KMS-11 (cell line): ENCODE measurements at regions not wholly inside any gene's neighbourhood (a gene's known extent, or its start where the extent isn't known, plus 50 kb on each side); places are given as distances from the start of the nearest gene placed in this dataset.

Experiments
- H2AFZ ChIP-seq: fragments of 200-600 bp; sonication (generic); 2 replicates; pipeline ENCODE4 v1.6.1; 2016; ENCODE audit warnings: antibody characterized with exemption, mixed run types, low read depth
- H3K27ac ChIP-seq: fragments of 200-600 bp; sonication (generic); 2 replicates; pipeline ENCODE4 v1.6.1; 2016; ENCODE audit warnings: mild to moderate bottlenecking, mixed run types
- H3K27me3 ChIP-seq: fragments of 200-600 bp; sonication (generic); 2 replicates; pipeline ENCODE4 v1.6.1; 2017; ENCODE audit warnings: mild to moderate bottlenecking, low read depth, mixed run types, moderate library complexity; ENCODE audit not compliant: insufficient read depth
- H3K36me3 ChIP-seq: fragments of 200-600 bp; sonication (generic); 2 replicates; pipeline ENCODE4 v1.6.1; 2017; ENCODE audit warnings: mild to moderate bottlenecking, mixed run types; ENCODE audit not compliant: insufficient read depth
- H3K4me1 ChIP-seq: fragments of 200-600 bp; sonication (generic); 2 replicates; pipeline ENCODE4 v1.6.1; 2016; ENCODE audit warnings: mild to moderate bottlenecking, low read depth, mixed run types; ENCODE audit not compliant: poor library complexity, severe bottlenecking
- H3K4me2 ChIP-seq: fragments of 200-600 bp; sonication (generic); 2 replicates; pipeline ENCODE4 v1.7.0; 2016; ENCODE audit warnings: mild to moderate bottlenecking, mixed run types
- H3K4me3 ChIP-seq: fragments of 200-600 bp; sonication (generic); IDR thresholded peaks from 2 replicates; pipeline ENCODE4 v1.6.1; 2017; ENCODE audit warnings: low read depth, low read length, mixed read lengths; ENCODE audit not compliant: insufficient read depth
- H3K79me2 ChIP-seq: fragments of 200-600 bp; sonication (generic); 2 replicates; pipeline ENCODE4 v1.6.1; 2016; ENCODE audit warnings: low read depth, mixed run types; ENCODE audit not compliant: insufficient read depth
- H3K9ac ChIP-seq: fragments of 200-600 bp; sonication (generic); 2 replicates; pipeline ENCODE4 v1.6.1; 2016; ENCODE audit warnings: mild to moderate bottlenecking, mixed run types
- H4K20me1 ChIP-seq: fragments of 200-600 bp; sonication (generic); 2 replicates; pipeline ENCODE4 v1.6.1; 2016; ENCODE audit warnings: mild to moderate bottlenecking, mixed run types; ENCODE audit not compliant: insufficient read depth
- TF ChIP-seq, protein P1 (sequence below): fragments of 200-600 bp; sonication (generic); conservative IDR thresholded peaks from 2 replicates; pipeline ENCODE4 v1.6.1; 2017; ENCODE audit warnings: low read depth, mild to moderate bottlenecking, antibody characterized with exemption, low read length, moderate library complexity, mixed read lengths

GRCh38 chr13:89029062-89029461 is 1357.9 kb downstream of the SLITRK5 start:
- Histone ChIP-seq H4K20me1 (no peaks in the 10 kb centered on the region), H3K4me3 (no peak overlapping the region), H3K27ac (no peak overlapping the region), H3K36me3 (no peaks in the 10 kb centered on the region), H2AFZ (no peak overlapping the region), H3K79me2 (no peaks in the 10 kb centered on the region), H3K4me2 (no peak overlapping the region), H3K27me3 (no peaks in the 10 kb centered on the region), H3K4me1 (no peaks in the 10 kb centered on the region), H3K9ac (no peak overlapping the region)
- TF ChIP-seq, protein P1, sequence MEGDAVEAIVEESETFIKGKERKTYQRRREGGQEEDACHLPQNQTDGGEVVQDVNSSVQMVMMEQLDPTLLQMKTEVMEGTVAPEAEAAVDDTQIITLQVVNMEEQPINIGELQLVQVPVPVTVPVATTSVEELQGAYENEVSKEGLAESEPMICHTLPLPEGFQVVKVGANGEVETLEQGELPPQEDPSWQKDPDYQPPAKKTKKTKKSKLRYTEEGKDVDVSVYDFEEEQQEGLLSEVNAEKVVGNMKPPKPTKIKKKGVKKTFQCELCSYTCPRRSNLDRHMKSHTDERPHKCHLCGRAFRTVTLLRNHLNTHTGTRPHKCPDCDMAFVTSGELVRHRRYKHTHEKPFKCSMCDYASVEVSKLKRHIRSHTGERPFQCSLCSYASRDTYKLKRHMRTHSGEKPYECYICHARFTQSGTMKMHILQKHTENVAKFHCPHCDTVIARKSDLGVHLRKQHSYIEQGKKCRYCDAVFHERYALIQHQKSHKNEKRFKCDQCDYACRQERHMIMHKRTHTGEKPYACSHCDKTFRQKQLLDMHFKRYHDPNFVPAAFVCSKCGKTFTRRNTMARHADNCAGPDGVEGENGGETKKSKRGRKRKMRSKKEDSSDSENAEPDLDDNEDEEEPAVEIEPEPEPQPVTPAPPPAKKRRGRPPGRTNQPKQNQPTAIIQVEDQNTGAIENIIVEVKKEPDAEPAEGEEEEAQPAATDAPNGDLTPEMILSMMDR = no peak

DNA sequence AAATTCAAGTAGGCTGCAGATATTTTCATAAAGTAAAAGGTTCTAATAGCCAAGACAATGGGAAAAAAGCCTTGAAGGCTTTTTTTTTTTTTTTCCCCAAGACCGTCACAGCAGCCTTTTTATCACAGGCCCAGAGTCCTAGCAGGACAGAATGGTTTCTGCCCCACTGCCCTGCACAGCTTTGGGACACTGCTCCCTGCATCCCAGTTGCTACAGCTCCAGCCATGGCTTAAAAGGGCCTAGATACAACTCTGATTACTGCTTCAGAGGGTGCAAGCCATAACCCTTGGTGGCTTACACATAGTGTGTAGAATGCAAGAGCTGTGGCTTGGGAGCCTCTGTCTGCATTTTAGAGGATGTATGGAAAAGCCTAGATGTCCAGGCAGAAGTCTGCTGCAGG is 1362.8 kb downstream of the SLITRK5 start:
- Histone ChIP-seq H4K20me1 (no peaks in the 10 kb centered on the region), H3K4me2 (no peak overlapping the region), H3K9ac (no peak overlapping the region), H3K36me3 (no peaks in the 10 kb centered on the region), H3K27me3 (no peaks in the 10 kb centered on the region), H3K79me2 (no peaks in the 10 kb centered on the region), H2AFZ (no peak overlapping the region), H3K4me3 (no peak overlapping the region), H3K27ac (no peak overlapping the region), H3K4me1 (no peaks in the 10 kb centered on the region)
- TF ChIP-seq, protein P1 = no peak

GRCh38 chr13:89052699-89053098 is 1381.5 kb downstream of the SLITRK5 start:
- no peak overlapping the region for H3K27ac ChIP-seq
- no peak overlapping the region for H2AFZ ChIP-seq
- no peaks in the 10 kb centered on the region for H3K27me3 ChIP-seq

DNA sequence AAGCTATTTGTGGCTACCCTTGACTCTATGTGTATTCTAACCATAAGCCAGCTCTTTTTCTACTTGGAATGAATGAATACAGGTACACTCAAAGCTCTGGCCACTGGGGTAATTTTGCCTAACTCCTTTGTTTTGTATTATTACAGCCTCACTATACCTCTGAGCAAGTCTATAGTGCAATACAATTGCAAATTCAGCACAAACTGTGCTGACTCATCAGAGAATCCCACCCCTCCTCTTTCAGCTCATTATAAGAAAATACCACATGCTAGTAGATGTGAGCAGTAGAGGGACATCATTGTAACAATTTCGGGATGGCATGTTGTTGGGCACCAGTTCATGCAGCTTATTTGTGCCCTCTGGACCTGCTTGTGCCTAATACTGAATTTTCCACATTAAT is 1382.2 kb downstream of the SLITRK5 start:
- Histone ChIP-seq H3K79me2 (no peaks in the 10 kb centered on the region), H3K27ac (no peak overlapping the region), H3K4me2 (no peak overlapping the region), H3K36me3 (no peaks in the 10 kb centered on the region), H3K27me3 (no peaks in the 10 kb centered on the region), H3K4me3 (no peak overlapping the region), H2AFZ (no peak overlapping the region), H4K20me1 (no peaks in the 10 kb centered on the region), H3K9ac (no peak overlapping the region), H3K4me1 (no peaks in the 10 kb centered on the region)
- TF ChIP-seq, protein P1 = no peak

More at GRCh38 chr13:89052699-89053098, 1381.5 kb downstream of the SLITRK5 start:
- H3K4me3 ChIP-seq = no peak overlapping the region
- no peaks in the 10 kb centered on the region for H3K79me2 ChIP-seq
- H4K20me1 ChIP-seq = no peaks in the 10 kb centered on the region
- no peak overlapping the region for H3K4me2 ChIP-seq
- no peaks in the 10 kb centered on the region for H3K4me1 ChIP-seq
- no peaks in the 10 kb centered on the region for H3K36me3 ChIP-seq
- no peak overlapping the region for H3K9ac ChIP-seq
- TF ChIP-seq, protein P1 = no peak

DNA sequence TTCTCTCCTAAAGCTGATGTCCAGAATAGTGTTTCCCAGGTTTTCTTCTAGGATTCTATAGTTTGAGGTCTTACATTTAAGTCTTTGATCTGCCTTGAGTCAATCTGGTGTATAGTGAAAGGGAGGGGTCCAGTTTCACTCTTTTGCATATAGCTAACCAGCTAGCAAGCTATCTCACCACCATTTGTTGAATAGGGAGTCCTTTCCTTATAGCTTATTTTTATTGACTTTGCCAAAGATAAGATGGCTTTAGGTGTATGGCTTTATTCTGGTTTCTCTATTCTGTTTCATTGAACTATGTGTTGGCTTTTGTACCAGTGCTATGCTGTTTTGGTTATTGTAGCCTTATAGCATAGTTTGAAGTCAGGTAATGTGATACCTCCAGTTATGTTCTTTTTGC is 1386.1 kb downstream of the SLITRK5 start:
- H3K9ac ChIP-seq = no peak overlapping the region
- H3K4me1 ChIP-seq = no peaks in the 10 kb centered on the region
- H3K4me2 ChIP-seq = no peak overlapping the region
- H3K4me3 ChIP-seq = no peak overlapping the region
- H3K27ac ChIP-seq = no peak overlapping the region
- no peaks in the 10 kb centered on the region for H4K20me1 ChIP-seq
- TF ChIP-seq, protein P1 = no peak
- H2AFZ ChIP-seq = no peak overlapping the region
- no peaks in the 10 kb centered on the region for H3K79me2 ChIP-seq
- H3K36me3 ChIP-seq = no peaks in the 10 kb centered on the region
- H3K27me3 ChIP-seq = no peaks in the 10 kb centered on the region
